ENCODE measurements at regions not wholly inside any gene's neighbourhood (a gene's known extent, or its start where the extent isn't known, plus 50 kb on each side); places are given as distances from the start of the nearest gene placed in this dataset.

- DNase-seq (ENCODE audit: insufficient read length, low spot score) = no peak
- TF ChIP-seq, protein P1, sequence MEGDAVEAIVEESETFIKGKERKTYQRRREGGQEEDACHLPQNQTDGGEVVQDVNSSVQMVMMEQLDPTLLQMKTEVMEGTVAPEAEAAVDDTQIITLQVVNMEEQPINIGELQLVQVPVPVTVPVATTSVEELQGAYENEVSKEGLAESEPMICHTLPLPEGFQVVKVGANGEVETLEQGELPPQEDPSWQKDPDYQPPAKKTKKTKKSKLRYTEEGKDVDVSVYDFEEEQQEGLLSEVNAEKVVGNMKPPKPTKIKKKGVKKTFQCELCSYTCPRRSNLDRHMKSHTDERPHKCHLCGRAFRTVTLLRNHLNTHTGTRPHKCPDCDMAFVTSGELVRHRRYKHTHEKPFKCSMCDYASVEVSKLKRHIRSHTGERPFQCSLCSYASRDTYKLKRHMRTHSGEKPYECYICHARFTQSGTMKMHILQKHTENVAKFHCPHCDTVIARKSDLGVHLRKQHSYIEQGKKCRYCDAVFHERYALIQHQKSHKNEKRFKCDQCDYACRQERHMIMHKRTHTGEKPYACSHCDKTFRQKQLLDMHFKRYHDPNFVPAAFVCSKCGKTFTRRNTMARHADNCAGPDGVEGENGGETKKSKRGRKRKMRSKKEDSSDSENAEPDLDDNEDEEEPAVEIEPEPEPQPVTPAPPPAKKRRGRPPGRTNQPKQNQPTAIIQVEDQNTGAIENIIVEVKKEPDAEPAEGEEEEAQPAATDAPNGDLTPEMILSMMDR (IDR thresholded peaks at IDR 0.05; ENCODE audit: insufficient read depth, missing control alignments) = no peak
- no peak for FAIRE-seq
Observed at GRCh38 chr20:61031101-61031830, 220.8 kb upstream of the CDH4 start.

DNA sequence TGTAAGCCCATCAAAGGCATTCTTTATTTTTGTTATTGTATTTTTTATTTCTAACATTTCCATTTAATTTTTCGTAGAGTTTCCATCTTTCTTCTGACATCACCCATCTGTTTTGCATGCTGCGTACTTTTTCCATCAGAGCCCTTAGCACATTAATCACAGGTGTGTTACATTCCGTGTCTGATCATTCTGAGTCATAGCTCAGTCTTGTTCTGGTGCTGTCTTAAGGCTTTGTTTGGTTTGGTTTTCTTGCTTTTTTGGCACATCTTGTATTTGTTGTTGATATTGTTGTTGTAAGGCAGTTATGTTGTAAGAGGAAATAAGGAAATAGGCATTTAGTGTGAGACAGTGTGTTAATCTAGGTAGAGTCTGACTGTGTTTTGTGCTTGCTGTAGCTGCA is 214.6 kb upstream of the CDH4 start:
- DNase-seq (ENCODE audit: insufficient read length, low spot score) (no peak), FAIRE-seq (no peak)
- TF ChIP-seq, protein P1 (IDR thresholded peaks at IDR 0.05; ENCODE audit: insufficient read depth, missing control alignments) = no peak

GRCh38 chr20:61041481-61041880 is 210.6 kb upstream of the CDH4 start:
- DNase-seq (ENCODE audit: insufficient read length, low spot score) = no peak
- no peak for FAIRE-seq
- TF ChIP-seq, protein P1 (IDR thresholded peaks at IDR 0.05; ENCODE audit: insufficient read depth, missing control alignments) = no peak

- DNase-seq (ENCODE audit: insufficient read length, low spot score) (no peak), FAIRE-seq (no peak)
- TF ChIP-seq, protein P1 (IDR thresholded peaks at IDR 0.05; ENCODE audit: insufficient read depth, missing control alignments) = no peak
Observed at GRCh38 chr20:61042506-61043385, 209.3 kb upstream of the CDH4 start.

- TF ChIP-seq, protein P1 (IDR thresholded peaks at IDR 0.05; ENCODE audit: insufficient read depth, missing control alignments) = no peak
- no peak for DNase-seq (ENCODE audit: insufficient read length, low spot score)
- FAIRE-seq = no peak
Observed at GRCh38 chr20:61043681-61044080, 208.4 kb upstream of the CDH4 start.

GRCh38 chr20:61044499-61044898 is 207.6 kb upstream of the CDH4 start:
- no peak for DNase-seq (ENCODE audit: insufficient read length, low spot score)
- FAIRE-seq = no peak

More at GRCh38 chr20:61044499-61044898, 207.6 kb upstream of the CDH4 start:
- TF ChIP-seq, protein P1 (IDR thresholded peaks at IDR 0.05; ENCODE audit: insufficient read depth, missing control alignments) = no peak

Data from D721Med (cell line).